Spinal cord (tissue), 9 donors: ENCODE measurements at regions not wholly inside any gene's neighbourhood (a gene's known extent, or its start where the extent isn't known, plus 50 kb on each side); places are given as distances from the start of the nearest gene placed in this dataset.

Experiments used
- DNase-seq, 6 donors: peaks; one replicate each; pipeline versions ENCODE4 v3.0.0 to v3.0.0-alpha.2; 2013 to 2015; ENCODE audit warnings: low spot score in 6 of 6, low read depth in 4 of 6
- H3K27ac ChIP-seq: one replicate; pipeline ENCODE4 v1.5.1; 2013; ENCODE audit warnings: low read depth, low read length, control low read depth
- H3K27me3 ChIP-seq: one replicate; pipeline ENCODE4 v1.6.1; 2013; ENCODE audit warnings: low read length; ENCODE audit not compliant: control insufficient read depth, insufficient read depth
- H3K36me3 ChIP-seq: one replicate; pipeline ENCODE4 v1.6.1; 2013; ENCODE audit warnings: low read length; ENCODE audit not compliant: control insufficient read depth, insufficient read depth
- H3K4me1 ChIP-seq: one replicate; pipeline ENCODE4 v1.6.1; 2013; ENCODE audit warnings: low read length; ENCODE audit not compliant: control insufficient read depth, insufficient read depth
- H3K4me3 ChIP-seq: one replicate; pipeline ENCODE4 v1.5.1; 2013; ENCODE audit warnings: low read depth, low read length, control low read depth
- H3K9me3 ChIP-seq: one replicate; pipeline ENCODE4 v1.6.1; 2013; ENCODE audit warnings: low read length; ENCODE audit not compliant: control insufficient read depth, insufficient read depth
- WGBS: methylation state at CpG from one replicate; pipeline ENCODE4 v1.1.5; 2013; ENCODE audit warnings: missing lambda C conversion rate; ENCODE audit not compliant: insufficient coverage; 5-methylcytosine and 5-hydroxymethylcytosine counted together
- donor health status: healthy.

GRCh38 chr3:75983111-75983510, 197.8 kb upstream of the ZNF717 start:
- no CpG with 5 or more reads among the region's 2 CpGs for WGBS
- peak in 2 of 6 donors; percentile 1 to 79 for DNase-seq

GRCh38 chr3:75983609-75984290, 198.4 kb upstream of the ZNF717 start:
- peak in 1 of 6 donors; percentile 2 for DNase-seq
- WGBS, result no CpG with 5 or more reads among the region's 3 CpGs
- H3K36me3 ChIP-seq, result no peaks in the 10 kb centered on the region

More at GRCh38 chr3:75983111-75983510, 197.8 kb upstream of the ZNF717 start:
- no peak overlapping the region for H3K27ac ChIP-seq
- H3K4me3 ChIP-seq, result no peak overlapping the region
- H3K9me3 ChIP-seq, result no peaks in the 10 kb centered on the region
- H3K27me3 ChIP-seq, result no peaks in the 10 kb centered on the region
- no peaks in the 10 kb centered on the region for H3K4me1 ChIP-seq
- no peaks in the 10 kb centered on the region for H3K36me3 ChIP-seq

GRCh38 chr3:75985432-75985831, 200.1 kb upstream of the ZNF717 start:
- Histone ChIP-seq H3K36me3 (no peaks in the 10 kb centered on the region), H3K4me1 (no peaks in the 10 kb centered on the region), H3K27me3 (no peaks in the 10 kb centered on the region), H3K4me3 (no peak overlapping the region), H3K9me3 (no peaks in the 10 kb centered on the region), H3K27ac (no peak overlapping the region)
- no peak for DNase-seq
- no CpG with 5 or more reads among the region's 2 CpGs for WGBS

More at GRCh38 chr3:75983609-75984290, 198.4 kb upstream of the ZNF717 start:
- H3K27me3 ChIP-seq, result no peaks in the 10 kb centered on the region
- no peak overlapping the region for H3K4me3 ChIP-seq
- no peak overlapping the region for H3K27ac ChIP-seq
- H3K4me1 ChIP-seq, result no peaks in the 10 kb centered on the region
- no peaks in the 10 kb centered on the region for H3K9me3 ChIP-seq

GRCh38 chr3:76010252-76010651, 224.9 kb upstream of the ZNF717 start:
- Histone ChIP-seq H3K27me3 (no peaks in the 10 kb centered on the region), H3K4me3 (no peak overlapping the region), H3K9me3 (no peaks in the 10 kb centered on the region), H3K27ac (no peak overlapping the region), H3K36me3 (no peaks in the 10 kb centered on the region), H3K4me1 (no peaks in the 10 kb centered on the region)
- WGBS, result 92% methylated on average over 2 of the region's 3 CpGs
- DNase-seq, result no peak

GRCh38 chr3:76011121-76011520, 225.8 kb upstream of the ZNF717 start:
- Histone ChIP-seq H3K9me3 (no peaks in the 10 kb centered on the region), H3K27me3 (no peaks in the 10 kb centered on the region), H3K4me3 (no peak overlapping the region), H3K27ac (no peak overlapping the region), H3K36me3 (no peaks in the 10 kb centered on the region), H3K4me1 (no peaks in the 10 kb centered on the region)
- WGBS, result 79% methylated on average over 4 of the region's 6 CpGs
- no peak for DNase-seq

GRCh38 chr3:76015496-76015895, 230.1 kb upstream of the ZNF717 start:
- Histone ChIP-seq H3K27me3 (no peaks in the 10 kb centered on the region), H3K4me1 (no peaks in the 10 kb centered on the region), H3K9me3 (no peaks in the 10 kb centered on the region), H3K27ac (no peak overlapping the region), H3K4me3 (no peak overlapping the region), H3K36me3 (no peaks in the 10 kb centered on the region)
- DNase-seq, result peak in 1 of 6 donors; percentile 72
- 100% methylated on average over 1 of the region's 2 CpGs for WGBS

GRCh38 chr3:76016111-76016510, 230.8 kb upstream of the ZNF717 start:
- no peaks in the 10 kb centered on the region for H3K9me3 ChIP-seq
- no peak overlapping the region for H3K27ac ChIP-seq
- no peak overlapping the region for H3K4me3 ChIP-seq
- H3K27me3 ChIP-seq, result no peaks in the 10 kb centered on the region
- H3K36me3 ChIP-seq, result no peaks in the 10 kb centered on the region
- H3K4me1 ChIP-seq, result no peaks in the 10 kb centered on the region
- DNase-seq, result peak in 1 of 6 donors; percentile 48
- no CpG with 5 or more reads among the region's 6 CpGs for WGBS

- DNase-seq, result peak in 1 of 6 donors; percentile 9
- Histone ChIP-seq H3K36me3 (no peaks in the 10 kb centered on the region), H3K4me3 (no peak overlapping the region), H3K27me3 (no peaks in the 10 kb centered on the region), H3K4me1 (no peaks in the 10 kb centered on the region), H3K9me3 (no peaks in the 10 kb centered on the region), H3K27ac (no peak overlapping the region)
- whole genome bisulfite sequencing, result no CpG with 5 or more reads among the region's 6 CpGs
Measured at GRCh38 chr3:76016769-76017439, 231.6 kb upstream of the ZNF717 start.

- no peaks in the 10 kb centered on the region for H3K27me3 ChIP-seq
- no peaks in the 10 kb centered on the region for H3K9me3 ChIP-seq
- H3K36me3 ChIP-seq, result no peaks in the 10 kb centered on the region
- H3K4me3 ChIP-seq, result no peak overlapping the region
- WGBS, result no CpG with 5 or more reads among the region's 4 CpGs
- no peak for DNase-seq
- H3K27ac ChIP-seq, result no peak overlapping the region
- H3K4me1 ChIP-seq, result no peaks in the 10 kb centered on the region
Measured at GRCh38 chr3:76021376-76021775, 236.0 kb upstream of the ZNF717 start.

GRCh38 chr3:76024640-76025039, 239.3 kb upstream of the ZNF717 start:
- no peak overlapping the region for H3K27ac ChIP-seq
- no peak overlapping the region for H3K4me3 ChIP-seq
- DNase-seq, result peak in 2 of 6 donors; percentile 55 to 88
- no peaks in the 10 kb centered on the region for H3K36me3 ChIP-seq
- H3K9me3 ChIP-seq, result no peaks in the 10 kb centered on the region
- no CpG with 5 or more reads among the region's 2 CpGs for WGBS
- H3K27me3 ChIP-seq, result no peaks in the 10 kb centered on the region
- H3K4me1 ChIP-seq, result no peaks in the 10 kb centered on the region
